Neural progenitor cell (in vitro differentiated cells): ENCODE measurements at regions not wholly inside any gene's neighbourhood (a gene's known extent, or its start where the extent isn't known, plus 50 kb on each side); places are given as distances from the start of the nearest gene placed in this dataset.

Source experiments
- DNase-seq: peaks from one replicate; pipeline ENCODE4 v3.0.0-alpha.2; 2016; ENCODE audit warnings: low spot score
- H2AFZ ChIP-seq: fragments of 200-600 bp; sonication (generic); replicated peaks from 2 replicates; pipeline ENCODE4 v1.6.1; 2016; ENCODE audit warnings: antibody characterized with exemption
- H3F3A ChIP-seq: fragments of 200-600 bp; sonication (generic); 2 replicates; pipeline ENCODE4 v1.6.1; 2016; ENCODE audit warnings: antibody characterized with exemption, low read depth
- H3K27ac ChIP-seq: fragments of 200-600 bp; sonication (generic); 2 replicates; pipeline ENCODE4 v1.5.1; 2016; ENCODE audit warnings: mild to moderate bottlenecking
- H3K27me3 ChIP-seq: fragments of 200-600 bp; sonication (generic); 2 replicates; pipeline ENCODE4 v1.6.1; 2016; ENCODE audit warnings: mild to moderate bottlenecking, moderate library complexity
- H3K36me3 ChIP-seq: fragments of 200-600 bp; sonication (generic); 2 replicates; pipeline ENCODE4 v1.5.1; 2016
- H3K4me1 ChIP-seq: fragments of 200-600 bp; sonication (generic); 2 replicates; pipeline ENCODE4 v1.6.1; 2016; ENCODE audit warnings: mixed run types
- H3K4me2 ChIP-seq: fragments of 200-600 bp; sonication (generic); 2 replicates; pipeline ENCODE4 v1.6.1; 2016
- H3K4me3 ChIP-seq: fragments of 200-600 bp; sonication (generic); 2 replicates; pipeline ENCODE4 v1.5.1; 2016
- H3K79me2 ChIP-seq: fragments of 200-600 bp; sonication (generic); 2 replicates; pipeline ENCODE4 v1.6.1; 2016; ENCODE audit warnings: low read depth
- H3K9ac ChIP-seq: fragments of 200-600 bp; sonication (generic); 2 replicates; pipeline ENCODE4 v1.6.1; 2016
- H3K9me3 ChIP-seq: fragments of 200-600 bp; sonication (generic); 2 replicates; pipeline ENCODE4 v1.5.1; 2016; ENCODE audit warnings: low read depth
- H4K20me1 ChIP-seq: fragments of 200-600 bp; sonication (generic); 2 replicates; pipeline ENCODE4 v1.6.1; 2016; ENCODE audit warnings: low read depth
- H3K27ac Mint-ChIP-seq: 3 replicates; pipeline ENCODE4 v1.8.0; 2021; ENCODE audit warnings: mixed read lengths
- H3K27me3 Mint-ChIP-seq: 2 replicates; pipeline ENCODE4 v1.8.0; 2022; ENCODE audit warnings: low read depth, mild to moderate bottlenecking, inconsistent platforms, moderate library complexity, mixed read lengths; ENCODE audit not compliant: insufficient read depth
- H3K36me3 Mint-ChIP-seq: 3 replicates; pipeline ENCODE4 v1.8.0; 2021; ENCODE audit warnings: mixed read lengths
- H3K4me1 Mint-ChIP-seq: 3 replicates; pipeline ENCODE4 v1.8.0; 2021; ENCODE audit warnings: mixed read lengths
- H3K4me3 Mint-ChIP-seq: 3 replicates; pipeline ENCODE4 v1.8.0; 2021; ENCODE audit warnings: mild to moderate bottlenecking, moderate library complexity, mixed read lengths
- H3K9me3 Mint-ChIP-seq: 3 replicates; pipeline ENCODE4 v1.8.0; 2020; ENCODE audit warnings: mixed read lengths
- CTCF ChIP-seq: fragments of 200-600 bp; sonication (generic); IDR thresholded peaks from 2 replicates; pipeline ENCODE4 v1.5.1; 2017; ENCODE audit warnings: antibody characterized with exemption, mild to moderate bottlenecking
- EZH2 ChIP-seq: fragments of 200-600 bp; sonication (generic); IDR thresholded peaks from 2 replicates; pipeline ENCODE4 v1.6.1; 2017; ENCODE audit warnings: antibody characterized with exemption, mild to moderate bottlenecking, moderate library complexity
- EZH2phosphoT487 ChIP-seq: fragments of 200-600 bp; sonication (generic); IDR thresholded peaks from 2 replicates; pipeline ENCODE4 v1.6.1; 2017; ENCODE audit warnings: antibody characterized with exemption

GRCh38 chr10:90612276-90612675 lies 245.6 kb downstream of the HTR7 start:
- Histone ChIP-seq H3K4me1 (no peaks in the 10 kb centered on the region), H4K20me1 (no peaks in the 10 kb centered on the region), H3K36me3 (no peaks in the 10 kb centered on the region), H3K9ac (no peak overlapping the region), H2AFZ (no peak overlapping the region), H3K79me2 (no peaks in the 10 kb centered on the region), H3K9me3 (no peaks in the 10 kb centered on the region), H3F3A (no peaks in the 10 kb centered on the region), H3K4me2 (no peak overlapping the region), H3K27ac (no peak overlapping the region), H3K27me3 (no peaks in the 10 kb centered on the region), H3K4me3 (no peak overlapping the region)
- no peak for DNase-seq
- Mint-ChIP-seq H3K4me3 (no peak overlapping the region), H3K4me1 (peaks cover 5% of the 10 kb centered on the region), H3K36me3 (no peaks in the 10 kb centered on the region), H3K27ac (no peak overlapping the region), H3K27me3 (no peaks in the 10 kb centered on the region), H3K9me3 (no peaks in the 10 kb centered on the region)
- TF ChIP-seq CTCF, result no peak
- TF ChIP-seq EZH2, result no peak

- Histone ChIP-seq H3K79me2 (no peaks in the 10 kb centered on the region), H3K36me3 (no peaks in the 10 kb centered on the region), H3K4me3 (no peak overlapping the region), H4K20me1 (no peaks in the 10 kb centered on the region), H2AFZ (no peak overlapping the region), H3K27me3 (no peaks in the 10 kb centered on the region), H3K4me2 (no peak overlapping the region), H3F3A (no peaks in the 10 kb centered on the region), H3K9me3 (no peaks in the 10 kb centered on the region), H3K9ac (no peak overlapping the region), H3K4me1 (no peaks in the 10 kb centered on the region), H3K27ac (no peak overlapping the region)
- TF ChIP-seq CTCF, result no peak
- no peak for TF ChIP-seq EZH2phosphoT487
- TF ChIP-seq EZH2, result no peak
- Mint-ChIP-seq H3K27ac (no peak overlapping the region), H3K4me1 (peaks cover 5% of the 10 kb centered on the region), H3K27me3 (no peaks in the 10 kb centered on the region), H3K36me3 (no peaks in the 10 kb centered on the region), H3K4me3 (no peak overlapping the region), H3K9me3 (no peaks in the 10 kb centered on the region)
- no peak for DNase-seq
These were observed 243.2 kb downstream of the HTR7 start for GRCh38 chr10:90614631-90615030.

- no peaks in the 10 kb centered on the region for H3K9me3 Mint-ChIP-seq
- H3K4me1 Mint-ChIP-seq, result no peaks in the 10 kb centered on the region
- no peaks in the 10 kb centered on the region for H3K36me3 ChIP-seq
- no peak overlapping the region for H3K27ac ChIP-seq
- no peaks in the 10 kb centered on the region for H3F3A ChIP-seq
- no peak overlapping the region for H3K4me2 ChIP-seq
- no peak overlapping the region for H3K4me3 Mint-ChIP-seq
- no peaks in the 10 kb centered on the region for H3K4me1 ChIP-seq
- no peak for TF ChIP-seq EZH2phosphoT487
- no peak for TF ChIP-seq EZH2
- TF ChIP-seq CTCF, result no peak
- no peak overlapping the region for H3K9ac ChIP-seq
- H2AFZ ChIP-seq, result no peak overlapping the region
- H3K79me2 ChIP-seq, result no peaks in the 10 kb centered on the region
- H3K27me3 Mint-ChIP-seq, result no peaks in the 10 kb centered on the region
- H3K27me3 ChIP-seq, result no peaks in the 10 kb centered on the region
- H3K36me3 Mint-ChIP-seq, result no peaks in the 10 kb centered on the region
- no peaks in the 10 kb centered on the region for H3K9me3 ChIP-seq
- H4K20me1 ChIP-seq, result no peaks in the 10 kb centered on the region
- no peak overlapping the region for H3K27ac Mint-ChIP-seq
- peak; percentile 61 for DNase-seq
- no peak overlapping the region for H3K4me3 ChIP-seq
These were observed 236.3 kb downstream of the HTR7 start for GRCh38 chr10:90621577-90621976.
